CD4-positive, alpha-beta T cell (primary cell): ENCODE measurements at regions not wholly inside any gene's neighbourhood (a gene's known extent, or its start where the extent isn't known, plus 50 kb on each side); places are given as distances from the start of the nearest gene placed in this dataset.
"Not testable (repeated sequence)": the region's sequence is repeated elsewhere in the genome, so short reads cannot be mapped to it uniquely, and the experiment has no call there.

ENCODE experiments used
- ATAC-seq: fragments of 200-7000 bp; cut with Tn5 transposase; one replicate; pipeline ENCODE4 v1.10.0; 2022; ENCODE audit warnings: mild to moderate bottlenecking; ENCODE audit not compliant: poor library complexity
- CTCF ChIA-PET: fragments of 350-600 bp; sonication (Branson Sonifier 250); formaldehyde crosslinking; loops from one replicate; lab custom pipeline; 2021; ENCODE audit warnings: antibody characterized with exemption, inconsistent platforms; lab: Charles Lee
- POLR2A ChIA-PET: fragments of 350-600 bp; sonication (Branson Sonifier 250); formaldehyde crosslinking; loops from one replicate; lab custom pipeline; 2021; ENCODE audit warnings: antibody characterized with exemption, inconsistent platforms; lab: Charles Lee
- DNase-seq, 14 experiments: peaks; one replicate each; pipeline ENCODE4 v3.0.0-alpha.2; 2013 to 2020; ENCODE audit warnings: mixed read lengths in 2 of 14
- H3K27ac ChIP-seq, 2 donors: one replicate each; pipeline versions ENCODE4 v1.5.1 to v1.7.0; 2013; ENCODE audit warnings: low read length in 2 of 2, low read depth in 1 of 2, mild to moderate bottlenecking in 1 of 2
- H3K27me3 ChIP-seq, 2 experiments: 1 replicate in 1 of 2; 2 replicates in 1 of 2; pipeline versions ENCODE4 v1.6.1 to v1.7.0; 2013; ENCODE audit warnings: low read length in 2 of 2, control low read depth in 1 of 2, mild to moderate bottlenecking in 1 of 2, moderate library complexity in 1 of 2; ENCODE audit not compliant: insufficient read depth in 2 of 2, control insufficient read depth in 1 of 2
- H3K36me3 ChIP-seq: one replicate; pipeline ENCODE4 v1.6.1; 2013; ENCODE audit warnings: low read length, control low read depth; ENCODE audit not compliant: insufficient read depth
- H3K4me1 ChIP-seq: one replicate; pipeline ENCODE4 v1.6.1; 2013; ENCODE audit warnings: low read length, control low read depth; ENCODE audit not compliant: insufficient read depth
- H3K4me3 ChIP-seq: one replicate; pipeline ENCODE4 v1.5.1; 2013; ENCODE audit warnings: mild to moderate bottlenecking, low read length, moderate library complexity
- H3K9me3 ChIP-seq, 2 experiments: 1 replicate in 1 of 2; 2 replicates in 1 of 2; pipeline versions ENCODE4 v1.6.1 to v1.7.0; 2013; ENCODE audit warnings: low read length in 2 of 2, mild to moderate bottlenecking in 2 of 2, control low read depth in 1 of 2, moderate library complexity in 1 of 2; ENCODE audit not compliant: control insufficient read depth in 1 of 2, insufficient read depth in 1 of 2
- H3K27ac Mint-ChIP-seq: one replicate; pipeline ENCODE4 v1.8.0; 2020; ENCODE audit warnings: mixed read lengths
- H3K27me3 Mint-ChIP-seq: one replicate; pipeline ENCODE4 v1.8.0; 2021; ENCODE audit warnings: mixed read lengths
- H3K36me3 Mint-ChIP-seq: one replicate; pipeline ENCODE4 v1.8.0; 2021; ENCODE audit warnings: low read depth, mixed read lengths
- H3K4me1 Mint-ChIP-seq: one replicate; pipeline ENCODE4 v1.8.0; 2021; ENCODE audit warnings: low read depth, mixed read lengths
- H3K4me3 Mint-ChIP-seq: one replicate; pipeline ENCODE4 v1.8.0; 2020; ENCODE audit warnings: mild to moderate bottlenecking, mixed read lengths
- H3K9me3 Mint-ChIP-seq: one replicate; pipeline ENCODE4 v1.8.0; 2020; ENCODE audit warnings: mixed read lengths
- intact Hi-C, 2 experiments: fragments of 100-400 bp; cut with DNase I in 1 of 2; cut with micrococcal nuclease in 1 of 2; formaldehyde crosslinking; loops; one replicate each; pipeline versions ENCODE4 v1.15.1 to v1.9.0; 2023 to 2025; cut with DNase I, micrococcal nuclease
- TF ChIP-seq, protein P1 (sequence below): fragments of 200-600 bp; IDR thresholded peaks from one replicate; pipeline ENCODE4 v1.8.0; 2022; ENCODE audit warnings: antibody characterized with exemption, mild to moderate bottlenecking

DNA sequence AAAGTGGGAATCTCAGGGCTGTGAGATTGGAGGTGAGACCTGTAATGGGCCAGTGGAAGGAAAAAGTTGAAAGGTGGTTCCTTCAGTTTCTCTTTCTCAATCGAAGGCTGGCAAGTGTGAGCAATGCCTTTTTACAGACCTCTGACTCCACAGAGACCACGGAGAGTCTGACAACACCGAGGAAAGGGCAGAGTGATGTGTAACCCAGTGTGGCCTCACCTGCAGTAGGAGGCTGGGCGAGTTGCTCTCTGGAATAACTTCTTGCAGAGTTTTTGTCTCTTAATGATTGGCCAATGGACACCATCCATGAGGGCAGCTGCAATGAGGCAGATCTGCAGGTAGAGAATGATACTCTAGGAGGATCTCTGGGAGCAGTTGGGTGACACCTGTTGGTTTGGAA, 115.8 kb downstream of the CRYBB2 start:
- CTCF ChIA-PET, POLR2A ChIA-PET, H3K36me3 Mint-ChIP-seq, H3K27me3 Mint-ChIP-seq, ATAC-seq, H3K4me3 ChIP-seq, DNase-seq, H3K4me1 ChIP-seq, H3K9me3 Mint-ChIP-seq, H3K4me3 Mint-ChIP-seq, H3K27ac ChIP-seq, H3K36me3 ChIP-seq, H3K4me1 Mint-ChIP-seq, H3K27ac Mint-ChIP-seq, intact Hi-C loops, H3K27me3 ChIP-seq: not testable (repeated sequence)
- H3K9me3 ChIP-seq: peaks cover 4 to 16% of the 10 kb centered on the region in 2 experiments

GRCh38 chr22:25340536-25340935, 121.1 kb downstream of the CRYBB2 start:
- H3K27me3 Mint-ChIP-seq, H3K4me1 ChIP-seq, H3K4me3 ChIP-seq, intact Hi-C loops, H3K36me3 Mint-ChIP-seq, ATAC-seq, H3K4me1 Mint-ChIP-seq, H3K36me3 ChIP-seq, CTCF ChIA-PET, DNase-seq, H3K27ac ChIP-seq, POLR2A ChIA-PET, H3K27me3 ChIP-seq, H3K27ac Mint-ChIP-seq, H3K4me3 Mint-ChIP-seq: not testable (repeated sequence)
- peaks cover 12% of the 10 kb centered on the region for H3K9me3 Mint-ChIP-seq
- H3K9me3 ChIP-seq: peaks cover 12 to 16% of the 10 kb centered on the region in 2 experiments

DNA sequence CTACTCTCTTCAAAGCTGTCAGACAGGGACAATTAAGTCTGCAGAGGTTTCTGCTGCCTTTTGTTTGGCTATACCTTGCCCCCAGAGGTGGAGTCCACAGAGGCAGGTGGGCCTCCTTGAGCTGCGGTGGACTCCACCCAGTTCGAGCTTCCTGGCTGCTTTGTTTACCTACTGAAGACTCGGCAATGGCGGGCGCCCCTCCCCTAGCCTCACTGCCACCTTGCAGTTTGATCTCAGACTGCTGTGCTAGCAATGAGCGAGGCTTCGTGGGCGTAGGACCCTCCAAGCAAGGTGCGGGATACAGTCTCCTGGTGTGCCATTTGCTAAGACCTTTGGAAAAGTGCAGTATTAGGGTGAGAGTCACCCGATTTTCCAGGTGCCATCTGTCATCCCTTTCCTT, 124.9 kb downstream of the CRYBB2 start:
- intact Hi-C loops, DNase-seq, H3K27ac Mint-ChIP-seq, H3K27ac ChIP-seq, H3K4me1 ChIP-seq, H3K4me3 Mint-ChIP-seq, ATAC-seq, H3K9me3 Mint-ChIP-seq, H3K4me1 Mint-ChIP-seq, POLR2A ChIA-PET, H3K36me3 ChIP-seq, CTCF ChIA-PET, H3K4me3 ChIP-seq, H3K27me3 ChIP-seq, H3K27me3 Mint-ChIP-seq: not testable (repeated sequence)
- H3K36me3 Mint-ChIP-seq: peaks cover 16% of the 10 kb centered on the region
- H3K9me3 ChIP-seq: peaks cover 5 to 18% of the 10 kb centered on the region in 2 experiments

DNA sequence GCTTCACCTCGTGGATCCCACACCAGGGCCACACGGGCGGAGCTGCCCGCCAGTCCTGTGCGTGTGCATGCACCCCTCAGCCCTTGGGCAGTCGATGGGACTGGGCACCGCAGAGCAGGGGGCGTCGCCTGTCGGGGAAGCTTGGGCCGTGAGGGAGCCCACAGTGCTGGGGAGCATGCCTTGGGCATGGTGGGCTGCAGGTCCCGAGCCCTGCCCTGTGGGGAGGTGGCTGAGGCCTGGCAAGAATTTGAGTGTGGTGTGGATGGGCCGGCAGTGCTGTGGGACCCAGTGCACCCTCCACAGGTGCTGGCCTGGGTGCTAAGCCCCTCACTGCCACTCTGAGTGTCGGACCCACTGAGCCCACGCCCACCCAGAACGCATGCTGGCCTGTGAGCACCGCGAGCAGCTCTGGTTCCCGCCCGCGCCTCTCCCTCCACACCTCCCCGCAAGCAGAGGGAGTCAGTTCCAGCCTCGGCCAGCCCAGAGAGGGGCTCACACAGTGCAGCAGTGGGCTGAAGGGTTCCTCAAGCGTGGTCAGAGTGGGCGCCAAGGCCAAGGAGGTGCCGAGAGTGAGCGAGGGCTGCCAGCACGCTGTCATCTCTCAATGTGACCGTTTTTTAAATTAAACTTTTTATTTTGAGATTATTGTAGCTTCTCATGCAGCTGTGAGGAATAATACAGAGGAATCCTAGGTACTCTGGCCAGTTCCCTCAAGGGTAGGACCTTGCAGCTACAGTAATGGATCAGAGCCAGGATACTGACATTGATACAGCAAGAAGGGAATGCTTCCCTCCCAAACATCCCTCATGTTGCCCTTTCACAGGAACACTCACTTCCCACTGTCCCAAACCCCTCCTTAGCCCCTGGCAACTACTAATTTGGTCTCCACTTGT, 127.7 kb downstream of the CRYBB2 start:
- H3K27me3 ChIP-seq: no peaks in the 10 kb centered on the region
- peaks cover 1% of the 10 kb centered on the region for H3K9me3 Mint-ChIP-seq
- ATAC-seq (no peak), DNase-seq (no peak)
- intact Hi-C loops: no loop called here
- ChIA-PET CTCF (no interaction called here), POLR2A (no interaction called here)
- H3K4me3 Mint-ChIP-seq: no peak overlapping the region
- peaks cover 0 to 18% of the 10 kb centered on the region in 2 experiments for H3K9me3 ChIP-seq
- H3K36me3 ChIP-seq: peaks cover 14% of the 10 kb centered on the region
- TF ChIP-seq, protein P1, sequence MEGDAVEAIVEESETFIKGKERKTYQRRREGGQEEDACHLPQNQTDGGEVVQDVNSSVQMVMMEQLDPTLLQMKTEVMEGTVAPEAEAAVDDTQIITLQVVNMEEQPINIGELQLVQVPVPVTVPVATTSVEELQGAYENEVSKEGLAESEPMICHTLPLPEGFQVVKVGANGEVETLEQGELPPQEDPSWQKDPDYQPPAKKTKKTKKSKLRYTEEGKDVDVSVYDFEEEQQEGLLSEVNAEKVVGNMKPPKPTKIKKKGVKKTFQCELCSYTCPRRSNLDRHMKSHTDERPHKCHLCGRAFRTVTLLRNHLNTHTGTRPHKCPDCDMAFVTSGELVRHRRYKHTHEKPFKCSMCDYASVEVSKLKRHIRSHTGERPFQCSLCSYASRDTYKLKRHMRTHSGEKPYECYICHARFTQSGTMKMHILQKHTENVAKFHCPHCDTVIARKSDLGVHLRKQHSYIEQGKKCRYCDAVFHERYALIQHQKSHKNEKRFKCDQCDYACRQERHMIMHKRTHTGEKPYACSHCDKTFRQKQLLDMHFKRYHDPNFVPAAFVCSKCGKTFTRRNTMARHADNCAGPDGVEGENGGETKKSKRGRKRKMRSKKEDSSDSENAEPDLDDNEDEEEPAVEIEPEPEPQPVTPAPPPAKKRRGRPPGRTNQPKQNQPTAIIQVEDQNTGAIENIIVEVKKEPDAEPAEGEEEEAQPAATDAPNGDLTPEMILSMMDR: no peak
- no peak overlapping the region for H3K4me3 ChIP-seq
- no peak overlapping the region for H3K27ac ChIP-seq
- H3K27me3 Mint-ChIP-seq: no peaks in the 10 kb centered on the region
- H3K27ac Mint-ChIP-seq: no peak overlapping the region
- no peaks in the 10 kb centered on the region for H3K4me1 ChIP-seq
- peaks cover 40% of the 10 kb centered on the region for H3K36me3 Mint-ChIP-seq
- no peaks in the 10 kb centered on the region for H3K4me1 Mint-ChIP-seq
